CD14-positive monocyte (primary cell): ENCODE measurements at regions not wholly inside any gene's neighbourhood (a gene's known extent, or its start where the extent isn't known, plus 50 kb on each side); places are given as distances from the start of the nearest gene placed in this dataset.

ENCODE experiments used
- DNase-seq, 3 donors: peaks; one replicate each; pipeline ENCODE4 v3.0.0-alpha.2; 2011 to 2022
- H2AFZ ChIP-seq: 2 replicates; pipeline ENCODE4 v1.6.0; 2012; ENCODE audit warnings: mild to moderate bottlenecking, low read depth, low read length, inconsistent platforms; ENCODE audit not compliant: insufficient read depth, poor library complexity, severe bottlenecking
- H3K27ac ChIP-seq, 2 donors: 1 replicate in 1 of 2; 2 replicates in 1 of 2; pipeline ENCODE4 v1.5.1; 2012 to 2013; ENCODE audit warnings: low read length in 2 of 2, control low read depth in 1 of 2, inconsistent platforms in 1 of 2, low read depth in 1 of 2, mild to moderate bottlenecking in 1 of 2
- H3K27me3 ChIP-seq, 2 donors: one replicate each; pipeline versions ENCODE4 v1.6.0 to v1.6.1; 2011 to 2013; ENCODE audit warnings: low read length in 2 of 2; ENCODE audit not compliant: control insufficient read depth in 2 of 2, insufficient read depth in 2 of 2
- H3K36me3 ChIP-seq, 2 donors: replicated peaks in 1 of 2; 1 replicate in 1 of 2; 2 replicates in 1 of 2; pipeline versions ENCODE4 v1.5.1 to v1.6.1; 2012 to 2013; ENCODE audit warnings: low read length in 2 of 2, control low read depth in 1 of 2, inconsistent platforms in 1 of 2, mild to moderate bottlenecking in 1 of 2; ENCODE audit not compliant: insufficient read depth in 2 of 2, control insufficient read depth in 1 of 2
- H3K4me1 ChIP-seq, 2 donors: 1 replicate in 1 of 2; 2 replicates in 1 of 2; pipeline versions ENCODE4 v1.5.1 to v1.6.1; 2012 to 2013; ENCODE audit warnings: low read length in 2 of 2, control low read depth in 1 of 2, inconsistent platforms in 1 of 2, mild to moderate bottlenecking in 1 of 2, moderate library complexity in 1 of 2; ENCODE audit not compliant: insufficient read depth in 2 of 2, control insufficient read depth in 1 of 2
- H3K4me2 ChIP-seq: replicated peaks from 2 replicates; pipeline ENCODE3; 2012; ENCODE audit warnings: low read length, moderate library complexity, mild to moderate bottlenecking; ENCODE audit not compliant: poor library complexity, severe bottlenecking; ENCODE audit errors: extremely low read depth
- H3K4me3 ChIP-seq, 3 experiments: fragments of 200-600 bp in 1 of 3; sonication (generic) in 1 of 3; replicated peaks in 1 of 3; 1 replicate in 2 of 3; 2 replicates in 1 of 3; pipeline ENCODE4 v1.5.1; 2011 to 2013; ENCODE audit warnings: low read length in 3 of 3, mild to moderate bottlenecking in 3 of 3, control low read depth in 2 of 3, low read depth in 2 of 3, inconsistent platforms in 1 of 3, moderate library complexity in 1 of 3
- H3K79me2 ChIP-seq: 2 replicates; pipeline ENCODE4 v1.6.0; 2012; ENCODE audit warnings: mild to moderate bottlenecking, control low read depth, inconsistent platforms, low read length, moderate library complexity; ENCODE audit not compliant: insufficient read depth
- H3K9ac ChIP-seq: 2 replicates; pipeline ENCODE4 v1.6.0; 2017; ENCODE audit warnings: low read length, mild to moderate bottlenecking; ENCODE audit not compliant: insufficient read depth, poor library complexity, severe bottlenecking
- H3K9me3 ChIP-seq, 2 donors: replicated peaks in 1 of 2; 1 replicate in 1 of 2; 2 replicates in 1 of 2; pipeline versions ENCODE4 v1.5.1 to v1.6.1; 2012 to 2013; ENCODE audit warnings: low read length in 2 of 2, control low read depth in 1 of 2; ENCODE audit not compliant: control insufficient read depth in 1 of 2, insufficient read depth in 1 of 2
- H4K20me1 ChIP-seq: 2 replicates; pipeline ENCODE4 v1.6.0; 2012; ENCODE audit warnings: mild to moderate bottlenecking, low read length, control low read depth, moderate library complexity; ENCODE audit not compliant: insufficient read depth
- H3K27ac Mint-ChIP-seq, 7 donors: one replicate each; pipeline ENCODE4 v1.8.0; 2020; ENCODE audit warnings: mild to moderate bottlenecking in 7 of 7, mixed read lengths in 7 of 7, moderate library complexity in 6 of 7, inconsistent platforms in 2 of 7
- H3K27me3 Mint-ChIP-seq, 3 donors: one replicate each; pipeline ENCODE4 v1.8.0; 2021 to 2022; ENCODE audit warnings: low read depth in 3 of 3, mild to moderate bottlenecking in 3 of 3, mixed read lengths in 3 of 3, moderate library complexity in 3 of 3, inconsistent platforms in 1 of 3
- H3K36me3 Mint-ChIP-seq, 2 donors: one replicate each; pipeline ENCODE4 v1.8.0; 2020; ENCODE audit warnings: mixed read lengths in 2 of 2, inconsistent platforms in 1 of 2, mild to moderate bottlenecking in 1 of 2
- H3K4me1 Mint-ChIP-seq: one replicate; pipeline ENCODE4 v1.8.0; 2020; ENCODE audit warnings: mild to moderate bottlenecking, mixed read lengths
- H3K4me3 Mint-ChIP-seq, 2 donors: one replicate each; pipeline ENCODE4 v1.8.0; 2020; ENCODE audit warnings: mild to moderate bottlenecking in 2 of 2, mixed read lengths in 2 of 2, moderate library complexity in 1 of 2
- H3K9me3 Mint-ChIP-seq, 7 donors: one replicate each; pipeline ENCODE4 v1.8.0; 2020 to 2022; ENCODE audit warnings: mixed read lengths in 7 of 7, mild to moderate bottlenecking in 6 of 7, moderate library complexity in 6 of 7, inconsistent platforms in 2 of 7
- WGBS: methylation state at CpG from one replicate; pipeline ENCODE4 v1.1.5; 2013; ENCODE audit warnings: missing lambda C conversion rate; ENCODE audit not compliant: insufficient coverage; 5-methylcytosine and 5-hydroxymethylcytosine counted together
- intact Hi-C, 2 donors: fragments of 100-400 bp; cut with micrococcal nuclease; formaldehyde crosslinking; loops; one replicate each; pipeline versions ENCODE4 v1.15.0 to v1.15.1; 2023
- TF ChIP-seq, protein P1 (sequence below): fragments of 200-600 bp; IDR thresholded peaks from one replicate; pipeline ENCODE4 v1.8.0; 2022; ENCODE audit warnings: antibody characterized with exemption, mild to moderate bottlenecking

DNA sequence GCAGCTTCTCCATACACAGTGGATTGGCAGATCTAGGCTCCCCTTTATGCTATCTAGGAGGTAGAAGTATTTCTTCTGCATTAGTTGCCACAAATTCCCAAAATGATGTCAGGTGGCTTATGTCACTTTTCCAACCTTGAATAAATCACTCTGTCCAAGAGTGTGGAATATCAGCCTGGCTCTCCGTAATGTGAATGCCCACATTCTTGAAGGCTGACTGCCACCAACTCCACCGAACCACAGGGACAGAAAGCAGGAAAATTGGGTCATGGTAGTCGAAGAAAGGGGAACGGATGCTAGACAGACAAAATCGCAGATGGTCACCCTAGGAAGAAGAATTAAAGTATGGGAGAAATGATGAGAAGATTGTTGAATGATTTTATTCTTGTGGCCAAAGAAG, 624.9 kb upstream of the CDH2 start:
- Histone ChIP-seq H3K4me3 (no peak overlapping the region), H3K9ac (no peak overlapping the region), H2AFZ (no peak overlapping the region), H3K4me1 (no peaks in the 10 kb centered on the region), H3K27ac (no peak overlapping the region), H3K9me3 (no peaks in the 10 kb centered on the region), H4K20me1 (no peaks in the 10 kb centered on the region), H3K27me3 (no peaks in the 10 kb centered on the region), H3K4me2 (no peak overlapping the region), H3K79me2 (no peaks in the 10 kb centered on the region), H3K36me3 (no peaks in the 10 kb centered on the region)
- intact Hi-C loops: no loop called here
- Mint-ChIP-seq H3K27me3 (peaks cover 0 to 1% (median 0%) of the 10 kb centered on the region in 3 donors), H3K4me1 (no peaks in the 10 kb centered on the region), H3K9me3 (peaks cover 0 to 7% (median 0%) of the 10 kb centered on the region in 7 donors), H3K27ac (no peak overlapping the region), H3K4me3 (no peak overlapping the region), H3K36me3 (no peaks in the 10 kb centered on the region)
- no peak for DNase-seq
- 100% methylated on average over 2 of the region's 5 CpGs for WGBS
- TF ChIP-seq, protein P1, sequence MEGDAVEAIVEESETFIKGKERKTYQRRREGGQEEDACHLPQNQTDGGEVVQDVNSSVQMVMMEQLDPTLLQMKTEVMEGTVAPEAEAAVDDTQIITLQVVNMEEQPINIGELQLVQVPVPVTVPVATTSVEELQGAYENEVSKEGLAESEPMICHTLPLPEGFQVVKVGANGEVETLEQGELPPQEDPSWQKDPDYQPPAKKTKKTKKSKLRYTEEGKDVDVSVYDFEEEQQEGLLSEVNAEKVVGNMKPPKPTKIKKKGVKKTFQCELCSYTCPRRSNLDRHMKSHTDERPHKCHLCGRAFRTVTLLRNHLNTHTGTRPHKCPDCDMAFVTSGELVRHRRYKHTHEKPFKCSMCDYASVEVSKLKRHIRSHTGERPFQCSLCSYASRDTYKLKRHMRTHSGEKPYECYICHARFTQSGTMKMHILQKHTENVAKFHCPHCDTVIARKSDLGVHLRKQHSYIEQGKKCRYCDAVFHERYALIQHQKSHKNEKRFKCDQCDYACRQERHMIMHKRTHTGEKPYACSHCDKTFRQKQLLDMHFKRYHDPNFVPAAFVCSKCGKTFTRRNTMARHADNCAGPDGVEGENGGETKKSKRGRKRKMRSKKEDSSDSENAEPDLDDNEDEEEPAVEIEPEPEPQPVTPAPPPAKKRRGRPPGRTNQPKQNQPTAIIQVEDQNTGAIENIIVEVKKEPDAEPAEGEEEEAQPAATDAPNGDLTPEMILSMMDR: no peak

DNA sequence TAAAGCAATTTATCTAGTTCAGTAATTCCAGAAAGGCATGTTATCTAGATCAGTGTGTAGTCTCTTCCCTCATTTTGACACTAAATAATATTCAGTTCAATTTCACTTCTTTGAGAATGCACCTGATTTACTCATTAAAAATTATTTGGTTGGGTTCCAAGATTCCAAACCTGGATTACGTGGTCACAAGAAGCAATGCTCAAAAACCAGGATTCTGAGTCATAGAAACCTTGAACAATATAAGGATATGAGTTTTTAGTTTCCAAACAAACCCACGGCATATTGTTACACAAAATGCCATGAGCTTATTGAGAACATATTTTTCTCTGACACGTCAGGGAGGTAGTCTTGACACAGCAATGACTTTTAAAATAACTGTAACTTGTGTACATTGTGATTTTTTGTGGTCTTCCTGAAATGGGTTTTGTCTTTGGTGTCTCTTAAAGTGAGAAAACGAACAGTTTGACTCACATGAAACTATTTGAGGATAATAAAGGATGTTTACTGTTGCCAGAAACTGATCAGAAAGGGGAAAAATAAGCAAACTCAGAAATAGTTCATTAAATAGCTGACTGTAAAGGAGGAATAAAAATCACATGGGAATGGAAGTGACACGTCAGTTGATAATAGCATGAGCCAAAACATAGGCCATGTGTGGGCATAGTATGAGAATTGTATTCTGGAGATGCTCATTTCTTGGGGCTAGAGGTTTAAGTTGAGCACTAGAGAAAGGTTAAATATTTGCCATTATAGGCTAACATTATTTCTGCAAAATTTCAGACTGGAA, 617.7 kb upstream of the CDH2 start:
- Mint-ChIP-seq H3K27me3 (no peaks in the 10 kb centered on the region), H3K27ac (no peak overlapping the region), H3K9me3 (peaks cover 0 to 3% (median 0%) of the 10 kb centered on the region in 7 donors), H3K4me1 (no peaks in the 10 kb centered on the region), H3K4me3 (no peak overlapping the region), H3K36me3 (no peaks in the 10 kb centered on the region)
- H3K9ac ChIP-seq: no peak overlapping the region
- no peak overlapping the region for H3K4me2 ChIP-seq
- intact Hi-C loops: no loop called here
- no peaks in the 10 kb centered on the region for H4K20me1 ChIP-seq
- H2AFZ ChIP-seq: no peak overlapping the region
- no peaks in the 10 kb centered on the region for H3K4me1 ChIP-seq
- WGBS: 50% methylated on average over 1 of the region's 5 CpGs
- DNase-seq: no peak
- no peaks in the 10 kb centered on the region for H3K9me3 ChIP-seq
- no peak overlapping the region for H3K27ac ChIP-seq
- no peaks in the 10 kb centered on the region for H3K27me3 ChIP-seq
- TF ChIP-seq, protein P1: no peak
- H3K79me2 ChIP-seq: no peaks in the 10 kb centered on the region
- no peak overlapping the region for H3K4me3 ChIP-seq
- no peaks in the 10 kb centered on the region for H3K36me3 ChIP-seq
